ENCODE measurements at regions not wholly inside any gene's neighbourhood (a gene's known extent, or its start where the extent isn't known, plus 50 kb on each side); places are given as distances from the start of the nearest gene placed in this dataset.

- Histone ChIP-seq H3K4me1 (ENCODE audit: control insufficient read depth, extremely low read depth, insufficient read depth, low read length) (no peaks in the 10 kb centered on the region), H4K20me1 (replicated peaks; ENCODE audit: control insufficient read depth, extremely low read depth, insufficient read depth, low read length) (no peaks in the 10 kb centered on the region), H3K9ac (replicated peaks; ENCODE audit: extremely low read depth, insufficient read depth, low read length) (no peak overlapping the region), H3K79me2 (ENCODE audit: control insufficient read depth, insufficient read depth, low read length) (no peaks in the 10 kb centered on the region), H3K27me3 (ENCODE audit: control insufficient read depth in 2 of 2, insufficient read depth in 2 of 2, low read length in 2 of 2) (peaks cover 9 to 13% of the 10 kb centered on the region in 2 experiments), H3K4me2 (ENCODE audit: insufficient read depth, low read length) (no peak overlapping the region), H2AFZ (ENCODE audit: low read depth, low read length) (no peak overlapping the region), H3K36me3 (ENCODE audit: control insufficient read depth in 2 of 2, extremely low read depth in 1 of 2, insufficient read depth in 2 of 2, low read length in 2 of 2) (no peaks in the 10 kb centered on the region), H3K9me1 (replicated peaks; ENCODE audit: control insufficient read depth, extremely low read depth, insufficient read depth, low read length) (no peaks in the 10 kb centered on the region), H3K4me3 (replicated peaks in 1 of 3; ENCODE audit: insufficient read depth in 1 of 3, low read depth in 1 of 3, low read length in 3 of 3) (no peak overlapping the region), H3K9me3 (replicated peaks; ENCODE audit: control insufficient read depth, insufficient read depth, low read length) (no peaks in the 10 kb centered on the region), H3K27ac (ENCODE audit: insufficient read depth, low read depth, low read length) (no peak overlapping the region)
- POLR2A ChIA-PET = no interaction called here
- intact Hi-C loops (cut with micrococcal nuclease) (no loop called here), dilution Hi-C loops (cut with MboI; ENCODE audit: extremely low pct_ligation_motif_present, low sequenced_read_pairs) (no loop called here)
- FAIRE-seq = no peak
- TF ChIP-seq POLR2A (IDR thresholded peaks at IDR 0.05; ENCODE audit: low read depth, low read length) (no peak), JUN (IDR thresholded peaks at IDR 0.05; ENCODE audit: borderline replicate concordance, insufficient read depth, insufficient read length, low read depth) (no peak), CTCF (IDR thresholded peaks at IDR 0.05; ENCODE audit: extremely low read depth in 1 of 2, insufficient read depth in 1 of 2, low read depth in 1 of 2, low read length in 2 of 2) (no peak), POLR2AphosphoS5 (IDR thresholded peaks at IDR 0.05; ENCODE audit: insufficient read depth, low read depth, low read length) (no peak), MAX (IDR thresholded peaks at IDR 0.05; ENCODE audit: insufficient read depth, insufficient read length) (no peak), FOS (IDR thresholded peaks at IDR 0.05; ENCODE audit: borderline replicate concordance, insufficient read depth, low read length) (no peak), GATA2 (IDR thresholded peaks at IDR 0.05; ENCODE audit: insufficient read depth, insufficient read length, low read depth, low read length) (no peak), MYC (IDR thresholded peaks at IDR 0.05; ENCODE audit: low read depth, low read length) (no peak), EZH2 (IDR thresholded peaks at IDR 0.05; ENCODE audit: borderline replicate concordance, low read depth, low read length, severe bottlenecking) (no peak)
- CTCF ChIA-PET = interaction anchor here (1.3 kb wide), 1 partner anchor 22 kb away, joined by 3 read pairs; no protein-coding TSS in a partner anchor
- no TSS peak for BruUV-seq (replicated peaks)
- DNase-seq (ENCODE audit: low read depth, low spot score) = no peak
Measured at GRCh38 chr17:83161298-83162034, 82.1 kb downstream of the METRNL start.
